HEK293T (cell line): ENCODE measurements at regions not wholly inside any gene's neighbourhood (a gene's known extent, or its start where the extent isn't known, plus 50 kb on each side); places are given as distances from the start of the nearest gene placed in this dataset.

Experiments
- ARNT ChIP-seq: fragments of 450-650 bp; IDR thresholded peaks from 2 replicates; pipeline ENCODE4 v1.6.1; 2017; ENCODE audit warnings: mild to moderate bottlenecking
- BHLHE40 ChIP-seq: fragments of 450-650 bp; IDR thresholded peaks from 2 replicates; pipeline ENCODE4 v1.6.1; 2016; ENCODE audit warnings: mild to moderate bottlenecking, moderate library complexity, borderline replicate concordance
- FOXA1 ChIP-seq: fragments of 450-650 bp; IDR thresholded peaks from 2 replicates; pipeline ENCODE4 v1.6.1; 2016; ENCODE audit warnings: mild to moderate bottlenecking
- FOXM1 ChIP-seq: fragments of 450-650 bp; IDR thresholded peaks from 2 replicates; pipeline ENCODE4 v1.6.1; 2017; ENCODE audit warnings: mild to moderate bottlenecking, borderline replicate concordance
- L3MBTL2 ChIP-seq: fragments of 450-650 bp; conservative IDR thresholded peaks from 2 replicates; pipeline ENCODE4 v1.6.1; 2016; ENCODE audit warnings: mild to moderate bottlenecking
- LEF1 ChIP-seq: fragments of 450-650 bp; IDR thresholded peaks from 2 replicates; pipeline ENCODE4 v1.6.1; 2017; ENCODE audit warnings: mild to moderate bottlenecking, borderline replicate concordance
- PKNOX1 ChIP-seq: fragments of 450-650 bp; IDR thresholded peaks from 2 replicates; pipeline ENCODE4 v1.6.1; 2016
- SP1 ChIP-seq: fragments of 450-650 bp; IDR thresholded peaks from 2 replicates; pipeline ENCODE4 v1.6.1; 2017
- TARDBP ChIP-seq: fragments of 450-650 bp; IDR thresholded peaks from 2 replicates; pipeline ENCODE4 v1.6.1; 2016
- ZNF384 ChIP-seq: fragments of 450-650 bp; IDR thresholded peaks from 2 replicates; pipeline ENCODE4 v1.6.1; 2016

GRCh38 chr9:81214975-81215374, 474.4 kb downstream of the TLE1 start:
- TF ChIP-seq FOXA1 (no peak), FOXM1 (no peak), L3MBTL2 (no peak), ZNF384 (no peak), LEF1 (no peak), PKNOX1 (no peak), TARDBP (no peak), BHLHE40 (no peak), ARNT (no peak), SP1 (no peak)
